NCI-H128 (cell line): ENCODE measurements at regions not wholly inside any gene's neighbourhood (a gene's known extent, or its start where the extent isn't known, plus 50 kb on each side); places are given as distances from the start of the nearest gene placed in this dataset.

Experiments used
- DNase-seq: peaks from one replicate; lab custom pipeline; 2025; ENCODE audit not compliant: unreplicated experiment; lab: John Stamatoyannopoulos, UW

DNA sequence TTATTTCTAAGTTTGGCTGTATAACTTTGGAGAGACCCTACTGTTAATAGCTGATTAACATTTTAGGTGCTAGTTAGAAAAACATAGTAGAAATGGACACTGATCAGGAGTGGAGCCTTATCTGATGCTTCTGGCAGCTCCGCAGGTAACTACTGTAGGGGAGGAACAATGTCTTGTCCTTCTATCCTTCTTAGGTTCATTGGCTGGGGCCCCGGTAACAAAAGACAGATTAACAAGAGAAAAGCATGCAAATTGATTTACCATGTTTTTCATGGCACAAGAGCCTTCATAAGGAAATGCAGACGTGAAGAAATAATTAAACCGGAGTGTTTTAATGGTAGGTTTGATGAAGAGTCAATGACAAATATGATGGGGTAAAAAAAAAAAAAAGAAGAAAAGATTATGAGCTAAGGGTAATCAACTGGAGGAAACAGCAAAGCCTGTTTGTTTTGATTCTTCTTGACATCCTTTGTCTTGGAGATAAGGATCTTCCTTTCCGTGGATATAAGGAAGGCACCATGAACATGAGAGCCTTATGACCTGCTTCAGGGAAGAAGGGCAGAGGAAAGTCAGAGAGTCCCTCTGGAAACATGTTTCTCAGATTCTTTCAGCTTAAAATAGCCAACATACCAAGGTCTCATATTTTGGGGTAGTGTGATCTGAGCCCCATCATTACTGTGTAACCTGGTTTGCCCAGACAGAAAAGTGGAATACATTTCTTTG lies 62.4 kb upstream of the GCFC2 start:
- no peak for DNase-seq

DNA sequence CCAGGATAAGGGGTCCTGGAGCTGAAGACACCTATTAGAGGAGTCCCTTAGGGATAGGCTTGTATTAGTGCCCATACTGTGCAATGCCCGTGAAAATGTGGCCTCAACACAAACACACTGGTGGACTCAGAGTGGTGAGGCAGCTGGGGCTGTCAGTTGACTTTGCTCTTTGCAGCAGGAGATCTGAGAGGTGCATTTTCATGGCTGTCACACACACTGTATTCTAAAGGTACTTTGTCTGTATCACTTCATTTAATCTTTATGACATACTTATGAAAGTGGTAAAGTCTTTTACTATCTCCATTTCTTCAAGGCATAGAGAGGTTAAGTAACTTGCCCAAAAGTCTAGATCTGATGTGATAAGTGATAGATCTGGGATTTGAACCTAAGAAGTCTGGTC lies 55.1 kb upstream of the GCFC2 start:
- DNase-seq, result no peak

DNA sequence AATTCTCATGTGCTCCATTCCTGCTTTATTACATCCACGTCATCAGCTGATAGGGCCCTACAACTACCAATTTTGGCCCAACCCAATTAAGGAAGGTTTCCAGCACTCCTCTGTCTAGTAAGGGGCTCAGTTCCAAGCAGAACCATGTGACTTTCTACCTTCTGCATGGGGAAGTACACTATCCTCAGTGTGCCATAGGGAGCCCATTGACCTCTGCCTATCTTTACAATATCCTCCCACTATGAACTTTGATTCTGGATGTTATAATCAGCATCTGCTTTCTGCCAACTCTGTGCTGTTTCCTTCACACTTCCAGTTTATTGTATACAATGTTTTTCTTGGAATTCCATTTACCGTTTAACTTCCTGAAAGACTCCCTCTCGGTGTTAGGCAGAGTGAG lies 53.9 kb upstream of the GCFC2 start:
- no peak for DNase-seq
